ENCODE measurements at regions not wholly inside any gene's neighbourhood (a gene's known extent, or its start where the extent isn't known, plus 50 kb on each side); places are given as distances from the start of the nearest gene placed in this dataset.

DNA sequence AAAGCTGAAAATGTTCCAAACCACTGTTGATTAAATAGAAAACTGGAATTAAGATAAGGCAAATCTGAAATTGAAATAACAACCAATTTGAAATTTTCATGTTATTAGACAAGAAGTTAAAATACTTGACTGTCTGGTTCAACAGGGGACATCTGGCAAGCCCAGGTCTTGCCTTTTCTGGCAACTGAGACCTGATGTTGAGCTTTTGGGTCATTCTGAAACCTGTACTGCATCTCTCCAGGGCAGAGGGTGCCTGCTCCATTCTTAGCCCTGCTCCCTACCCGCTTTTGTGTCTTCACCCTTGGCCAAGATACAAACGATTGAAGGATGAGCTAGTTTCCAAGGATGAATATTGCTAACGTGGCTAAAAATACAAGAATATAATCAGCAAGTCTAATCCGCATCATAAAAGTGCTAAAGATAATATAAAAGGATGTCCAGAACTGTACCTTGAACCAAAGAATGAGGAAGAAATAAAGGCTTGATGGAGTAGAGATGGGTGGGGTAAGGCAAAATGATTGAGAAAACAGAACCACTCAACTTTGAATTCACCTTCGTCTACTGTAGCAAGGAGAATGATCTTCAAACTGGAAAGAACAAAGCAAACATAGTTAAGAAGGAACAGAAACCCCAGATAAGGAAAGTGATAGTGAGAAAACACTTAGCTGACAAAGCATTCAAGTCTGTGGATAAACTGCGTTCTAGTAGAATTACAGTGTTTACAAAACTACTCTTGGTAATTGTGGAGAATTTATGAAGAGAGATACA is 109.8 kb upstream of the MAN1A1 start (continued):
- TF ChIP-seq, protein P1, sequence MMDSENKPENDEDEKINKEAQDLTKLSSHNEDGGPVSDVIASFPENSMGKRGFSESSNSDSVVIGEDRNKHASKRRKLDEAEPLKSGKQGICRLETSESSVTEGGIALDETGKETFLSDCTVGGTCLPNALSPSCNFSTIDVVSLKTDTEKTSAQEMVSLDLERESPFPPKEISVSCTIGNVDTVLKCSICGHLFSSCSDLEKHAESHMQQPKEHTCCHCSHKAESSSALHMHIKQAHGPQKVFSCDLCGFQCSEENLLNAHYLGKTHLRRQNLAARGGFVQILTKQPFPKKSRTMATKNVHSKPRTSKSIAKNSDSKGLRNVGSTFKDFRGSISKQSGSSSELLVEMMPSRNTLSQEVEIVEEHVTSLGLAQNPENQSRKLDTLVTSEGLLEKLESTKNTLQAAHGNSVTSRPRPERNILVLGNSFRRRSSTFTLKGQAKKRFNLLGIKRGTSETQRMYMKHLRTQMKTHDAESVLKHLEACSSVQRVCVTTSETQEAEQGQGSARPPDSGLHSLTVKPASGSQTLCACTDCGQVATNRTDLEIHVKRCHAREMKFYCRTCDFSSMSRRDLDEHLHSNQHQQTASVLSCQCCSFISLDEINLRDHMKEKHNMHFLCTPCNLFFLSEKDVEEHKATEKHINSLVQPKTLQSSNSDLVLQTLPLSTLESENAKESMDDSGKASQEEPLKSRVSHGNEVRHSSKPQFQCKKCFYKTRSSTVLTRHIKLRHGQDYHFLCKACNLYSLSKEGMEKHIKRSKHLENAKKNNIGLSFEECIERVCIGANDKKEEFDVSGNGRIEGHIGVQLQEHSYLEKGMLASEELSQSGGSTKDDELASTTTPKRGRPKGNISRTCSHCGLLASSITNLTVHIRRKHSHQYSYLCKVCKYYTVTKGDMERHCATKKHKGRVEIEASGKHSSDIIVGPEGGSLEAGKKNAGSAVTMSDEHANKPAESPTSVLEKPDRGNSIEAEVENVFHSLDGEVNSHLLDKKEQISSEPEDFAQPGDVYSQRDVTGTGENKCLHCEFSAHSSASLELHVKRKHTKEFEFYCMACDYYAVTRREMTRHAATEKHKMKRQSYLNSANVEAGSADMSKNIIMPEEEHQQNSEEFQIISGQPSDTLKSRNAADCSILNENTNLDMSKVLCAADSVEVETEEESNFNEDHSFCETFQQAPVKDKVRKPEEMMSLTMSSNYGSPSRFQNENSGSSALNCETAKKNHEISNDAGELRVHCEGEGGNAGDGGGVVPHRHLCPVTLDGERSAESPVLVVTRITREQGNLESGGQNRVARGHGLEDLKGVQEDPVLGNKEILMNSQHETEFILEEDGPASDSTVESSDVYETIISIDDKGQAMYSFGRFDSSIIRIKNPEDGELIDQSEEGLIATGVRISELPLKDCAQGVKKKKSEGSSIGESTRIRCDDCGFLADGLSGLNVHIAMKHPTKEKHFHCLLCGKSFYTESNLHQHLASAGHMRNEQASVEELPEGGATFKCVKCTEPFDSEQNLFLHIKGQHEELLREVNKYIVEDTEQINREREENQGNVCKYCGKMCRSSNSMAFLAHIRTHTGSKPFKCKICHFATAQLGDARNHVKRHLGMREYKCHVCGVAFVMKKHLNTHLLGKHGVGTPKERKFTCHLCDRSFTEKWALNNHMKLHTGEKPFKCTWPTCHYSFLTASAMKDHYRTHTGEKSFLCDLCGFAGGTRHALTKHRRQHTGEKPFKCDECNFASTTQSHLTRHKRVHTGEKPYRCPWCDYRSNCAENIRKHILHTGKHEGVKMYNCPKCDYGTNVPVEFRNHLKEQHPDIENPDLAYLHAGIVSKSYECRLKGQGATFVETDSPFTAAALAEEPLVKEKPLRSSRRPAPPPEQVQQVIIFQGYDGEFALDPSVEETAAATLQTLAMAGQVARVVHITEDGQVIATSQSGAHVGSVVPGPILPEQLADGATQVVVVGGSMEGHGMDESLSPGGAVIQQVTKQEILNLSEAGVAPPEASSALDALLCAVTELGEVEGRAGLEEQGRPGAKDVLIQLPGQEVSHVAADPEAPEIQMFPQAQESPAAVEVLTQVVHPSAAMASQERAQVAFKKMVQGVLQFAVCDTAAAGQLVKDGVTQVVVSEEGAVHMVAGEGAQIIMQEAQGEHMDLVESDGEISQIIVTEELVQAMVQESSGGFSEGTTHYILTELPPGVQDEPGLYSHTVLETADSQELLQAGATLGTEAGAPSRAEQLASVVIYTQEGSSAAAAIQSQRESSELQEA (IDR thresholded peaks at IDR 0.05; ENCODE audit: low read depth) = no peak

GRCh38 chr6:119454714-119455113 is 105.2 kb upstream of the MAN1A1 start:
- H2AFZ ChIP-seq (ENCODE audit: low read depth, low read length) = no peak overlapping the region
- intact Hi-C loops (cut with micrococcal nuclease) = no loop called here
- no peaks in the 10 kb centered on the region for H3K9me1 ChIP-seq (ENCODE audit: control insufficient read depth, insufficient read depth, low read length)
- H3K79me2 ChIP-seq (ENCODE audit: control insufficient read depth, insufficient read depth, low read length) = no peaks in the 10 kb centered on the region
- ChIA-PET POLR2A (interaction anchor here (0.9 to 1.1 kb wide), 2 partner anchors 10 to 26 kb away, joined by 3 to 4 read pairs; no protein-coding TSS in a partner anchor), CTCF (ENCODE audit: low intra/inter-chr PET ratio) (no interaction called here)
- in situ Hi-C loops (cut with MboI) = no loop called here
- no peaks in the 10 kb centered on the region for H4K20me1 ChIP-seq (replicated peaks; ENCODE audit: control insufficient read depth, insufficient read depth, low read length)
- 49% methylated on average over 2 of the region's 2 CpGs for WGBS (ENCODE audit: insufficient coverage, low coverage, missing lambda C conversion rate)
- no peak overlapping the region for H3K27ac ChIP-seq (ENCODE audit: extremely low read depth, low read depth, low read length)
- no peaks in the 10 kb centered on the region; a peak in 1 of 5 replicates for H3K4me1 ChIP-seq (replicated peaks in 1 of 2; ENCODE audit: control insufficient read depth in 2 of 2, insufficient read depth in 2 of 2, low read length in 2 of 2)
- H3K36me3 ChIP-seq (ENCODE audit: control insufficient read depth, insufficient read depth, low read length) = no peaks in the 10 kb centered on the region
- H3K9me3 ChIP-seq (replicated peaks; ENCODE audit: control insufficient read depth, insufficient read depth, low read depth, low read length) = no peaks in the 10 kb centered on the region
- FAIRE-seq (no peak), DNase-seq (ENCODE audit: extremely low read depth in 1 of 4, low spot score in 3 of 4) (no peak), ATAC-seq (no peak)
- H3K4me3 ChIP-seq = no peak overlapping the region
- no TSS peak for BruUV-seq (replicated peaks)
- H3K27me3 ChIP-seq (ENCODE audit: control insufficient read depth in 2 of 2, insufficient read depth in 2 of 2, low read length in 2 of 2) = no peaks in the 10 kb centered on the region
- no peak overlapping the region for H3K4me2 ChIP-seq (ENCODE audit: insufficient read depth, low read length)
- H3K9ac ChIP-seq (ENCODE audit: insufficient read depth in 1 of 2, low read depth in 2 of 2, low read length in 2 of 2) = no peak overlapping the region
- TF ChIP-seq HBP1 (CRISPR knock-in tag; IDR thresholded peaks at IDR 0.05) = no peak
- TF ChIP-seq KDM5B (IDR thresholded peaks at IDR 0.05; ENCODE audit: insufficient replicate concordance, low read depth, low read length) = no peak
- no peak for TF ChIP-seq FOXJ3 (CRISPR knock-in tag; IDR thresholded peaks at IDR 0.05)
- TF ChIP-seq ZNF146 (CRISPR knock-in tag; IDR thresholded peaks at IDR 0.05; ENCODE audit: unreplicated experiment) = no peak
- TF ChIP-seq ESRRA (IDR thresholded peaks at IDR 0.05; ENCODE audit: borderline replicate concordance, low read depth) = no peak
- no peak for TF ChIP-seq RFX1 (IDR thresholded peaks at IDR 0.05)
- TF ChIP-seq KDM4B (IDR thresholded peaks at IDR 0.05; ENCODE audit: borderline replicate concordance in 2 of 2, low read depth in 1 of 2) = no peak
